ENCODE measurements at regions not wholly inside any gene's neighbourhood (a gene's known extent, or its start where the extent isn't known, plus 50 kb on each side); places are given as distances from the start of the nearest gene placed in this dataset.

DNA sequence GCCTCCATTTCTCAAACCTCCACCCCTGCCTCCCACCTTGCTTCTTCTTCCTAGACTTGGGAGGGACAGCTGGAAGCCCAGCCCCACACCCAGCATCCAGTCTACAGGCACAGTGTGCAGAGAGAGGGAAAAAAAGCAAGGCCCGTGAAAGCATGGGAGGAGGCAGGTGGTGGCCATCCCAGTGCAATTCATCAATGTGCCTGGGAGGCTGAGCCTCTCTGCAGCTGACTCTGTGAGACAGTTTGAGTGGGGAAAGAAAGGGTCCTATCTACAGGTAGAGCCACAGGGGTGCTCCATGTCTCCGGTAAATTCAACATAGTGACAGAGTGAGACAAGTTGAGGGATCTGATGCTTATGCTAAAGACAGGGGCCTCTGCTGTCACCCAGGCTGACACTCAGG, 340.6 kb downstream of the DYSF start:
- TF ChIP-seq GATA1 (IDR thresholded peaks at IDR 0.05; ENCODE audit: low read depth, low read length): no peak
- TF ChIP-seq POLR2A (IDR thresholded peaks at IDR 0.05; ENCODE audit: low read length): no peak
- DNase-seq: no peak

DNA sequence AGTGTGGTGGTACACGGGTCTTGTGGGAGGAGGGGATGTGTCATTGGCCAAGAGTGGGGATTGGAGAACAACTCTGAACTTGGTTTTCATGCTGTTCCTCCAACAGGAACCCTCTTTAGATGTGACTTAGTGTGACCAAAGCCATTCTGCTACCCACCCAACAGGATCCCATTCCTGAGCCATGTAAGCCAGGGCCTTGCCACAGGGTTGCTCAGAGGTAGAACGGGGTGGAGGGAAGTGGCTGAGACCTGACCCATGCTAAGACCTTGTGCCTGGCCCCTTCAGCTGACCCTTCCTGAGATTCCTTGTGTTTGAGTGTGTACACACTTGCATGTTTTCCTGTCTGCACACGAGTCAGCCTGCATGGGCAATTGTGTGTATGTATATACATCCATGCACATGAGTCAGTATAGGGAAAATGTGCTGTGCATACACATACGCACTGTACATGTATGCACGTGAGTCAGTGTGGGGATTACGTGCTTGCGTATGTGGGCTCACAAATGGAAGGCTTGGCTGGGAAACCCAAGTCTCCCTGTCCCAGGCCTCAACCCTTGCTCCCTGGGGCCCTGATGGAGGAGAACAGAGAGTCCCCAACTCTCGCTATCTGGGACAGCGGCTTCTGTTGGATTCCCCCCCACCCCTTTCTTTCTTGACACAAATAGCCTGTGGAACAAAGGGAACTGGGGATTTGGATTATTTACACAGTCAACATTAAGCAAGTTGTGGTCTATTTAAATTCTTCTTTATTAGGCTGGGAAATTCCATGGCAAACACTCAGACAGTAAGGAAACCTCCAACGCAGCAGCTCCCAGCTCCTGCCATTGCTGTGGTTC, 339.8 kb downstream of the DYSF start:
- TF ChIP-seq POLR2A (IDR thresholded peaks at IDR 0.05; ENCODE audit: low read length) (no peak), GATA1 (IDR thresholded peaks at IDR 0.05; ENCODE audit: low read depth, low read length) (no peak)
- no peak for DNase-seq

DNA sequence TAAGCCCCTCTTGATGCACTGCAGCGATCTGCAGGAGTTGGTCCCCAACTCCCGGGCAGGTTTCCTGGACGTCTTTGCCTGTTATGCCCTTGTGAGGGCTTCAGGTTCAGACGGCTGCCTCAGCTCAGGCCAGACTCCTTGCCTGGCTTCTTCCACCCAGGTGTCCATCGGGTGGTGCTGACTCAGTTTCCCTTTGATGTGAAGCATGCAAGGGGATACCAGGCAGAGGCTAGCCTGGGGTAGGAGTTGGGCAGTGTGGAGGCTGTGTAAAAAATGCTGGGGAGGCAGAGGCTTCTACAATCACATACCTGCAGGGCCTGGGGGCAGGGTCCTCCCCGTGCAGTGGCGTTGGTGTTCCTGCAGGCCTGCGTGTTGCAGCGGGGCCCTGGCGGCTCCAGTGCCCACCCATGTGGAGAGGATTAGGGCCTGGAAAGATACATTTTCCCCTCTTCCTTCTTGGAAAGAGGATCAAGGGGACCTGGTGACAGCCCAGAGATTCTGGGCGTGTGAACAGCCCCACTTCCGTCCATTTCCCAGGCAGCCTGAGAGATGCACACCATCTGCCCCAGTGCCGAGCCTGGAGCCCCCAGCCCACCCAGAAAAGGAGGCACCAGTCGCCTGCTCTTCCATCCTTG, 338.3 kb downstream of the DYSF start:
- TF ChIP-seq POLR2A (IDR thresholded peaks at IDR 0.05; ENCODE audit: low read length) (no peak), GATA1 (IDR thresholded peaks at IDR 0.05; ENCODE audit: low read depth, low read length) (no peak)

DNA sequence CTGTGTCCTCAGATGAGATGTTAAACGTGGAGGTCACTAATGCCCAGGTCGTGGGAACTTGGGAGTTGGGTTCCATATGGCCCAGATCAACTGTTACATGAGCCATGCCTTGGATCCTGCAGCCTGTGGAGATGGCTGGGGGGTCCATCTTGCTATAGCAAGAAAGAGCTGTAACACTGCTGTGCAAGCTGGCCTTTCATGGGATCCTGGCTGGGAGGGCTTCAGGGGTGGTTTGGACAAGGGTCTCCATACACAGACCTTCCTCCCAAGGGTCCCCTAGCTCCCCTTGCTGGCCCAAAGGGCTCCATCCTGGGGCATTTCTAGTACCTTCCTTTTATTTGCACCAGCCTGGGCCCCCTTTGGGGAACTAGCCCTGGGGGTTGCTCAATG, 337.7 kb downstream of the DYSF start:
- no peak for DNase-seq
- TF ChIP-seq GATA1 (IDR thresholded peaks at IDR 0.05; ENCODE audit: low read depth, low read length): no peak

More for the DNA sequence above, 338.3 kb downstream of the DYSF start:
- DNase-seq: no peak

DNA sequence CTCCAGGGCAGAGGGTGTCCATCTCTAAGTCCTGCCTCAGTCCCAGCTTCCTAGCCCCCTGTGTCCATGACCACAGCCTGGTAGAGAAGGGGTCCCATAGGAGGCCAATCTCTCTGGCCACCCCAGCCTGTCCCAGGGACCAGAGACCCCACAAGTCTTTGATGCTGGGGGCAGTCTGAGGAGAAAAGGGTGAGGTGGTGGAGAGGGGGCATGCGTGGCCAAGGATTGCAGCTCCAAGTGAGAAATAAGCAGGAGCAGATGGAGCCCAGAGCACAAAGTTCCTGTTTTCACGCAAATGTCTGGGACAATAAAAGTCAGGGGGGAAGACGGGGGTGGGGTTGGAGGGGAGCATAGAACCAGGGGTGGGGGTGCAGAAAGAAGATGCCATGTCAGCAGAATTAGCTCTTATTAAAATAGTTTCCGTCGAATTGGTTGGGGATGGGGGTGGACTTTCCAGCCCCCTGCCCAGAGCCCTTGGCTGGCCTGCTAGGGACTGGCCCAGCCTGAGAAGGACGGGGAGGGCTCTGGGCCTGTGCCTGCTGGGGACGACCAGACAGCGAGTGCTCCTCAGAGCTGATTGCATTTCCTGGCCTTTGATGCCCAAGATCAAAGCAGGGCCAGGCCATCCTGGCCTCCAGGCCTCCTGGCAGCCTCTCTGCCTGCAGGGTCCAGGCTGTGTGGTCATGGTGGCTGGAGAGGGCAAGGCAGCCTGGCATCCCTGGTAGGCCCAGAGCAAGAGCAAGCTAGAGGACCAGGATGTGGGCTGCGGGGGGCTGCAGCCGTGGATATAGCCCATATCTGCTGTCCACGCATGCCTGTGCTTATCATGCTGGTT, 337.1 kb downstream of the DYSF start:
- TF ChIP-seq POLR2A (IDR thresholded peaks at IDR 0.05; ENCODE audit: low read length) (no peak), GATA1 (IDR thresholded peaks at IDR 0.05; ENCODE audit: low read depth, low read length) (no peak)
- DNase-seq: no peak

DNA sequence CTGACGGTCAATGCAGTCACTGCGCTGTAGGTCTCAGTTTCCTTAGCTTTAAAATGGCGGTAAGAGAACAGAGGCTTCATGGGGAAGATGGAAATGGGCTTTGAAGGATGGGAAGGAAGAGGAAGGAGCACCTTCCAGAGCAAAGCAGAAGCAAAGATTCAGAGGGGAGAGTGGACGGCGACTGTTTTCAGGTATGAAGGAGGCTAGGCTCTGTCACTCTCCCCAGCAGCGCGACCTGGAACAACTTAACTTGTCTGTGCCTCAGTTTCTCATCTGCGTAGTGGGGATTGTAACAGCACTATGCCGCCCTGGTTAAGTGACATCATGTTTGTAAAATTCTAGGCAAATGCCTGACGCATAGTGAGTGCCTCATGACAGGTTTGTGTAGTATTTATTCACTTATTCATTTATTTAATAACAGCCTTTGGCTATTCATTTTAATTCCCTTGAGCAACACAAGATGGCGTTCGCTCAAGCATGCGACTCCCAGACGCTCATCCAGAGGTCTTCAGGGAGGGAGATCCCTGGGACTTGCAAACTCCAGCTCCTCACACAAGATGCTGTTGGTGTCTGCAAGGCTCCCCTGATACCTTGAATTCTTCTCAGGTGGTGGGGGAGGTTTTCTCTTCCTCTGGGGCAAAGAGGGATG, 336.3 kb downstream of the DYSF start:
- DNase-seq: no peak
- TF ChIP-seq POLR2A (IDR thresholded peaks at IDR 0.05; ENCODE audit: low read length) (no peak), GATA1 (IDR thresholded peaks at IDR 0.05; ENCODE audit: low read depth, low read length) (no peak)

DNA sequence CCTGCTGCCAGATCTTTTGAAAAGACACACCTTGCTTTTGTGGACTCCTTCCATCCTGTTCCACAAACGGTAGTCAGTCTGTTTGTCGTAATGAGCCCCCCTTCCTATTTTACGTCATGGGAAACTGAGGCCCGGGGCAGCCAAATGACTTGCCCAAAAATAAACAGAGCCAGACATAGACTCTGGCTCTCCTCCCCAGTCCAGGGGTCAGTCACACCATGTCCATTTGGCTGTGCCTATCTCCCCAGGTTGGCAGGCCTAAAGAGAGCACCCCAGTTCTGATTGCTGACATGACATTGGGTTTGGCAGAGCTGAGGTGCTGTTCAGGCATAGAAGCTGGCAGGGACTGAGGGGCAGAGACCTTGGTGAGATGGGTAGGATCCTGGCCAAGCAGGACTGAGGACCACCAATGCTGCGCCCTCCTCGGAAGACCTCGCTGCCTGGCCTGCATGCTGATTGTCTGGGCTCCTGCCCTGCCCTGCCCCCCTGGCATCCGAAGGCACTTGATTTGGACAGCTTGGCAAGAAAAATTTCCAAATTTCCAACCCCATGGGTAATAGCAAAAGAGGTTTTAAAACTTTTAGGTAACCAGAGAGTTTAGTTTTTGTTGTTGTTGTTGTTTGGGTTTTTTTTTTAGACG, 335.4 kb downstream of the DYSF start:
- DNase-seq: no peak
- TF ChIP-seq POLR2A (IDR thresholded peaks at IDR 0.05; ENCODE audit: low read length) (no peak), GATA1 (IDR thresholded peaks at IDR 0.05; ENCODE audit: low read depth, low read length) (no peak)

DNA sequence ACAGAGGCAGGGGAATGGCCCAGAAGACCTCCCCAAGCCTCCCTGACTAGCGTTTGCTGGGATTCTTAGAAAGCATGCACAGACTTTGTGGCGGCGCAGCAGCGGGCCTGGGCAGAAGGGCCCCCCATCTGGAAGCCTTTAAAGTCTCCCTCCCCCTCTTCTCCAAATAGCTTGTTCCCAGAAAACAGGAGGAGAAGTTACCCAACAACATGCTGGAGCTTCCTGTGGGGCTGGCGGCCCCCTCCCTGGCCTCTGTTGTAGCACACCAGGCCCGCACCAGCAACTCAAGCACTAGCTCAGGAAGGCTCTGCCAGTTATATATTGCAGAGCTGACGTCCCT, 334.8 kb downstream of the DYSF start:
- TF ChIP-seq GATA1 (IDR thresholded peaks at IDR 0.05; ENCODE audit: low read depth, low read length): no peak
- no peak for TF ChIP-seq POLR2A (IDR thresholded peaks at IDR 0.05; ENCODE audit: low read length)
- DNase-seq: no peak

DNA sequence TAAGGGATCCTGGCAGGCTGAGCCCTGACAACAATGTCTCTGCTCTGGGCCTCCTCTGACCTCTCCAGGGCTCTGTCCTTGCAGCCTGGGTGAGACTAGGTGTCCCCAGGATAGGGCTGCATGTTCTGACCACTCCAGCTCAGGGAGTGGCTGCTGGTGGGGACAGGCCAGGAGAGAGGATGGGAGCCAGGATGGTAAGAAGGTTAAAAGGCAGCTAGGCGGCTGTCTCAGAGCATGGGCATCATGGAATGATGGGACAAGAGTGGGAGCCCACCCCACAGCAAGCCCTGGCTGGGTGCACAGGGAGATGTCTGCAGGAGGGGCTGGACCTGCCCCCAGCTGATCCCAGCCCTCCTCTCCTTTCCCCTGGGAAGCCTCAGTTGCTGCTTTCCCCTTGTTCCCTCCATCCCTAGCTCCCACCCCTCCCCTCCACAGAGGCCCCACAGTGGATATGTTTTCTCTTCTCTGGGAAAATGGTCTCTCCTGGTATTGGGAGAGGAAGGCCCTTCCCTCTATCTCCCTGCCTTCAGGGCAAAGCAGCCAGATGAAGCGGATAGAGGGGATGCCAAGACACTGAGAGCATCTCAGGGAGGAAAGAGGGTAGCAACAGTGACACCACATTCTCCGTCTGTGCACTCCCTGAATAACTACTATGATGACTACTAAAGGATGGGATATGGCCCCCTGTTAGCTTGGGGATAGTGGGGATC, 334.3 kb downstream of the DYSF start:
- TF ChIP-seq POLR2A (IDR thresholded peaks at IDR 0.05; ENCODE audit: low read length): no peak
- TF ChIP-seq GATA1 (IDR thresholded peaks at IDR 0.05; ENCODE audit: low read depth, low read length): no peak

DNA sequence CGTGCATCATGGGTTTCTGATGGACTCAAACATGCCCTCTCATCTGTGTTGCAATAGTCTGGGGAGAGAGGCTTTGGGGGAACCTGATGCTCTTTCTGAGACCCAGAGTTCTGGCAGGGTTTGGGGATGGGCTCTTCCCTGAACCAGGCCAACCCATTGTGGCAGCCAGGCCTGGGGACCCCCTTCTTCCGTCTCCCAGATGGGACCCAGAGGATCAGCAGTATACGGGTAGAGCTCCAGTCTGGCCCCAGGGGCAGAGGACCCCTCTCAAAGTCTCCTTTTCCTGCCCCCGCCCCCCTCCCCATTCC, 333.7 kb downstream of the DYSF start:
- no peak for DNase-seq
- TF ChIP-seq POLR2A (IDR thresholded peaks at IDR 0.05; ENCODE audit: low read length) (no peak), GATA1 (IDR thresholded peaks at IDR 0.05; ENCODE audit: low read depth, low read length) (no peak)

More for the DNA sequence above, 334.3 kb downstream of the DYSF start:
- DNase-seq: no peak

DNA sequence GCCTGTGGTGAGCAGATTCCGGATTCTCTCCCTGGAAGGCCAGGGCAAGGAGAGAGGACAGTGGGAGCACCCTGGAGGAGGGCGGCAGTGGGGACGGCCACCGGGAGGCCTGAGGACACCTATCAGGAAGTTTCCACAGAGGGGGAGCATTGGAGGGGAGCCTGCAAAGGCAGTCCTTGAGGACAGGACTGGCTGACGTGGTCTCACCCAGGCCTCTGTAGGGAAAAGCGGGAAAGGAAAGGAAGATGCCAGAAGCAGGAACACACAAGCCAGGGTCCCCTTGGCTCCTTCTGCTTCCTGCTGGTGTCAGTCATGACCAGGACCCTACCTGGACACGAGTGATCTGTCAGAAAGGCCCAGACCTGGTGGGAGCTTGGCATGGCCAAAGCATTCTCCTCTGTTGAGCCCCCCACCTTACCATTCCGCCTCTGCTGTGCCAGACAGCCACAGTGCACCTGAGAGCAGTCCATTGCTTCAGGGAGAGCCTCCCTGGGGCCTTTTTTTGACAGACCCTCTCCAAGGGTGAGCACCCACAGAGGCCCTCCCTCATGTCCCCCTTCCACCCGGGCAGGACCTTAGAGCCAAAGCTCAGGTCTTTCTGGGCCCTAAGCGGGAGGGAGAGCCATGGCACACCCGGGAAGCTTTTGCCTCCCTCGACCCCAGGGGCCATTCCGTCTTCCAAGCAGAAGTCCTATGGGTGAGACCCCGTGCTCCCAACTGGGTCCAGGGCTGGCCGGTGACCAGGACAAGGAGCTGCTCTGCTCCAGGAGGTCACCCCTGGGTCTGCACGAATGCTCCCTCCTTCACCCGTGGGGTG, 333.1 kb downstream of the DYSF start:
- TF ChIP-seq POLR2A (IDR thresholded peaks at IDR 0.05; ENCODE audit: low read length): no peak
- TF ChIP-seq GATA1 (IDR thresholded peaks at IDR 0.05; ENCODE audit: low read depth, low read length): no peak

DNA sequence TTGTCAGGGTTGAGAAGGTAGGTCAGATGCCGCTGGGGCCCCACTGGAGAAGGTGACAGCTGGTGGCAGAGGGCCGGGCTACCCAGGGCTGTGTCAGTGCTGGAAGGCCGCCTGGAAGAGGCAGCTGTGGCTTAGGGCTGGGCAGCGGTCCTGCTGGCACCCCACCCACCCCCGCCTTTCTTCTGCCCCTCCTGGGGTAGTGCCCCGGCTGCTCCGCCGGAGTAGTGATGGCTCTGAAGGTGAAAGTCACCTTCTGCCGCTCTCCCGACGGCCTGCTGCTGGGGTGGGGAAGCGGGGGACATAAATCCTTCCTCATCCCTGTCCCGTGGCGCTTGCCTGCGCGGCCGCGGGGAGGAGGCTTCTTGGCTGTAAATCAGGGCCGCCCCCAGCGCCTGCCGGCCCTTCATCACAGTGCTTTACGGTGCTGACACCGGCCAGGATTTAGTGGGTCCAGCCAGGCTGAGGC, 332.2 kb downstream of the DYSF start:
- no peak for DNase-seq
- TF ChIP-seq GATA1 (IDR thresholded peaks at IDR 0.05; ENCODE audit: low read depth, low read length) (no peak), POLR2A (IDR thresholded peaks at IDR 0.05; ENCODE audit: low read length) (no peak)

More for the DNA sequence above, 333.1 kb downstream of the DYSF start:
- no peak for DNase-seq
